NT2/D1 (cell line): ENCODE measurements at regions not wholly inside any gene's neighbourhood (a gene's known extent, or its start where the extent isn't known, plus 50 kb on each side); places are given as distances from the start of the nearest gene placed in this dataset.

Experiments
- SUZ12 ChIP-seq: IDR thresholded peaks from 2 replicates; pipeline ENCODE4 v1.6.1; 2011; ENCODE audit not compliant: insufficient read length, insufficient read depth; ENCODE audit errors: extremely low read depth
- YY1 ChIP-seq: IDR thresholded peaks from 2 replicates; pipeline ENCODE4 v1.6.1; 2011; ENCODE audit not compliant: insufficient read length, insufficient read depth
- ZNF274 ChIP-seq: IDR thresholded peaks from 2 replicates; pipeline ENCODE4 v1.6.1; 2011; ENCODE audit warnings: mild to moderate bottlenecking, low read depth, low read length

GRCh38 chr12:90868626-90869025 lies 86.3 kb downstream of the CCER1 start:
- TF ChIP-seq YY1 = no peak
- no peak for TF ChIP-seq ZNF274
- TF ChIP-seq SUZ12 = no peak
